ENCODE measurements at regions not wholly inside any gene's neighbourhood (a gene's known extent, or its start where the extent isn't known, plus 50 kb on each side); places are given as distances from the start of the nearest gene placed in this dataset.
"Not testable (repeated sequence)": the region's sequence is repeated elsewhere in the genome, so short reads cannot be mapped to it uniquely, and the experiment has no call there.

- DNase-seq, result no peak
Measured at GRCh38 chr15:96894659-96895058, 564.2 kb downstream of the NR2F2 start.

- no peak for DNase-seq
Measured at GRCh38 chr15:96896766-96897165, 566.3 kb downstream of the NR2F2 start.

- DNase-seq, result no peak
Measured at GRCh38 chr15:96914081-96914480, 583.6 kb downstream of the NR2F2 start.

GRCh38 chr15:96916750-96917149 is 586.2 kb downstream of the NR2F2 start:
- DNase-seq, result no peak

GRCh38 chr15:96924570-96924969 is 594.1 kb downstream of the NR2F2 start:
- DNase-seq, result no peak

GRCh38 chr15:96947296-96948229 is 617.1 kb downstream of the NR2F2 start:
- DNase-seq, result no peak

- no peak for DNase-seq
Measured at GRCh38 chr15:96948981-96949380, 618.5 kb downstream of the NR2F2 start.

GRCh38 chr15:96958721-96959120 is 628.2 kb downstream of the NR2F2 start:
- no peak for DNase-seq

GRCh38 chr15:96959501-96959900 is 629.0 kb downstream of the NR2F2 start:
- no peak for DNase-seq

- DNase-seq, result no peak
Measured at GRCh38 chr15:96960711-96961480, 630.4 kb downstream of the NR2F2 start.

- no peak for DNase-seq
Measured at GRCh38 chr15:96966554-96966953, 636.1 kb downstream of the NR2F2 start.

GRCh38 chr15:96969732-96970710 is 639.5 kb downstream of the NR2F2 start:
- DNase-seq, result no peak

- DNase-seq, result no peak
Measured at GRCh38 chr15:96972201-96972600, 641.7 kb downstream of the NR2F2 start.

- no peak for DNase-seq
Measured at GRCh38 chr15:96974761-96975160, 644.3 kb downstream of the NR2F2 start.

GRCh38 chr15:96977886-96978285 is 647.4 kb downstream of the NR2F2 start:
- no peak for DNase-seq

GRCh38 chr15:96978937-96979473 is 648.5 kb downstream of the NR2F2 start:
- DNase-seq, result no peak

- not testable (repeated sequence) for DNase-seq
Measured at GRCh38 chr15:96984121-96984671, 653.7 kb downstream of the NR2F2 start.

GRCh38 chr15:96992817-96993216 is 662.3 kb downstream of the NR2F2 start:
- DNase-seq, result no peak

GRCh38 chr15:96997538-96997937 is 667.0 kb downstream of the NR2F2 start:
- no peak for DNase-seq

GRCh38 chr15:97009031-97009431 is 678.5 kb downstream of the NR2F2 start:
- no peak for DNase-seq

GRCh38 chr15:97012986-97013385 is 682.5 kb downstream of the NR2F2 start:
- no peak for DNase-seq

Data from muscle of arm (tissue), 1 donor.